VCaP (cell line): ENCODE measurements at regions not wholly inside any gene's neighbourhood (a gene's known extent, or its start where the extent isn't known, plus 50 kb on each side); places are given as distances from the start of the nearest gene placed in this dataset.
"Not testable (repeated sequence)": the region's sequence is repeated elsewhere in the genome, so short reads cannot be mapped to it uniquely, and the experiment has no call there.

Source experiments
- H3K27ac ChIP-seq: fragments of 450-650 bp; 2 replicates; pipeline ENCODE4 v1.5.1; 2017
- CTCF ChIP-seq: fragments of 450-650 bp; conservative IDR thresholded peaks from 2 replicates; pipeline ENCODE4 v1.5.1; 2017; ENCODE audit warnings: mild to moderate bottlenecking, moderate library complexity

GRCh38 chr10:36531621-36532020 is 593.8 kb upstream of the ANKRD30A start:
- no peak for TF ChIP-seq CTCF
- no peak overlapping the region for H3K27ac ChIP-seq

- TF ChIP-seq CTCF, result no peak
- no peak overlapping the region for H3K27ac ChIP-seq
Observed at GRCh38 chr10:36526033-36526432, 599.4 kb upstream of the ANKRD30A start.

- not testable (repeated sequence) for H3K27ac ChIP-seq
Observed at GRCh38 chr10:36524126-36524525, 601.3 kb upstream of the ANKRD30A start.

- H3K27ac ChIP-seq, result no peak overlapping the region
- TF ChIP-seq CTCF, result no peak
Observed at GRCh38 chr10:36519909-36520308, 605.5 kb upstream of the ANKRD30A start.

GRCh38 chr10:36516281-36516680 is 609.1 kb upstream of the ANKRD30A start:
- H3K27ac ChIP-seq, result no peak overlapping the region
- no peak for TF ChIP-seq CTCF

GRCh38 chr10:36515319-36515718 is 610.1 kb upstream of the ANKRD30A start:
- no peak overlapping the region for H3K27ac ChIP-seq
- no peak for TF ChIP-seq CTCF

GRCh38 chr10:36507715-36508114 is 617.7 kb upstream of the ANKRD30A start:
- TF ChIP-seq CTCF, result no peak
- H3K27ac ChIP-seq, result no peak overlapping the region

GRCh38 chr10:36506697-36507496 is 618.5 kb upstream of the ANKRD30A start:
- TF ChIP-seq CTCF, result no peak
- no peak overlapping the region for H3K27ac ChIP-seq
